NB4 (cell line): ENCODE measurements at regions not wholly inside any gene's neighbourhood (a gene's known extent, or its start where the extent isn't known, plus 50 kb on each side); places are given as distances from the start of the nearest gene placed in this dataset.

ENCODE experiments used
- MYC ChIP-seq: IDR thresholded peaks from 2 replicates; pipeline ENCODE4 v1.6.1; 2011; ENCODE audit warnings: low read depth, low read length
- POLR2A ChIP-seq: IDR thresholded peaks from 2 replicates; pipeline ENCODE4 v1.6.1; 2011; ENCODE audit warnings: mild to moderate bottlenecking; ENCODE audit not compliant: insufficient read length; ENCODE audit errors: extremely low read depth
- TF ChIP-seq, protein P1 (sequence below): IDR thresholded peaks from one replicate; pipeline ENCODE4 v1.5.1; 2012; ENCODE audit warnings: low read depth, low read length
- TF ChIP-seq, protein P2 (sequence below): IDR thresholded peaks from 2 replicates; pipeline ENCODE4 v1.6.1; 2011; ENCODE audit warnings: low read depth, low read length

DNA sequence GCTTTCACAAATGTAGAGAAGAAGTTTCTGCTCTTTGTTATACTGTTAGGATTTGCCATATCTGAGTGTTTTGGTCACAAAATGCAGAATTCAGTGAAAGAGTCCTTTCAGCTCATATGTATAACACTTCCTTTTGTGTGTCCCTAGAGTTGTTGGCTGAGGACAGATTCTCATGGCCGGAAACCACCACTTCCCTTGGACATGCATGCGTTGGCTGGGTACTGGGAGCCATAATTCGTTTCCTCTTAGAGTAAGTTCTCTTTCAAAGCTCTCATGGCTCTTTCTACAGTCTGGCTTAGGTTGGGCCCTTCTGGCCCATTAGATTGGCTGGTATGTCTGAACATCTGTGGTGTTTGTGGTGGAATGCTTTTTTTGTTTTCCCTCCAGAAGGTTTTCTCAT is 298.5 kb downstream of the DIPK2A start:
- TF ChIP-seq, protein P1, sequence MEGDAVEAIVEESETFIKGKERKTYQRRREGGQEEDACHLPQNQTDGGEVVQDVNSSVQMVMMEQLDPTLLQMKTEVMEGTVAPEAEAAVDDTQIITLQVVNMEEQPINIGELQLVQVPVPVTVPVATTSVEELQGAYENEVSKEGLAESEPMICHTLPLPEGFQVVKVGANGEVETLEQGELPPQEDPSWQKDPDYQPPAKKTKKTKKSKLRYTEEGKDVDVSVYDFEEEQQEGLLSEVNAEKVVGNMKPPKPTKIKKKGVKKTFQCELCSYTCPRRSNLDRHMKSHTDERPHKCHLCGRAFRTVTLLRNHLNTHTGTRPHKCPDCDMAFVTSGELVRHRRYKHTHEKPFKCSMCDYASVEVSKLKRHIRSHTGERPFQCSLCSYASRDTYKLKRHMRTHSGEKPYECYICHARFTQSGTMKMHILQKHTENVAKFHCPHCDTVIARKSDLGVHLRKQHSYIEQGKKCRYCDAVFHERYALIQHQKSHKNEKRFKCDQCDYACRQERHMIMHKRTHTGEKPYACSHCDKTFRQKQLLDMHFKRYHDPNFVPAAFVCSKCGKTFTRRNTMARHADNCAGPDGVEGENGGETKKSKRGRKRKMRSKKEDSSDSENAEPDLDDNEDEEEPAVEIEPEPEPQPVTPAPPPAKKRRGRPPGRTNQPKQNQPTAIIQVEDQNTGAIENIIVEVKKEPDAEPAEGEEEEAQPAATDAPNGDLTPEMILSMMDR = no peak
- TF ChIP-seq POLR2A = no peak
- TF ChIP-seq MYC = no peak
- TF ChIP-seq, protein P2, sequence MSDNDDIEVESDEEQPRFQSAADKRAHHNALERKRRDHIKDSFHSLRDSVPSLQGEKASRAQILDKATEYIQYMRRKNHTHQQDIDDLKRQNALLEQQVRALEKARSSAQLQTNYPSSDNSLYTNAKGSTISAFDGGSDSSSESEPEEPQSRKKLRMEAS = no peak
